ENCODE measurements at regions not wholly inside any gene's neighbourhood (a gene's known extent, or its start where the extent isn't known, plus 50 kb on each side); places are given as distances from the start of the nearest gene placed in this dataset.

- TF ChIP-seq CTCF (conservative IDR thresholded peaks at IDR 0.05; ENCODE audit: low read length): no peak
- TF ChIP-seq EZH2phosphoT487 (IDR thresholded peaks at IDR 0.05; ENCODE audit: borderline replicate concordance, low read depth, low read length): no peak
Observed at GRCh38 chr2:35790292-35790691, 565.3 kb upstream of the CRIM1 start.

Data from OCI-LY7 (cell line).